GM03348 (cell line): ENCODE measurements at regions not wholly inside any gene's neighbourhood (a gene's known extent, or its start where the extent isn't known, plus 50 kb on each side); places are given as distances from the start of the nearest gene placed in this dataset.
"Not testable (repeated sequence)": the region's sequence is repeated elsewhere in the genome, so short reads cannot be mapped to it uniquely, and the experiment has no call there.

Source experiments
- DNase-seq: peaks from one replicate; pipeline ENCODE4 v3.0.0; 2012; ENCODE audit warnings: low spot score

DNA sequence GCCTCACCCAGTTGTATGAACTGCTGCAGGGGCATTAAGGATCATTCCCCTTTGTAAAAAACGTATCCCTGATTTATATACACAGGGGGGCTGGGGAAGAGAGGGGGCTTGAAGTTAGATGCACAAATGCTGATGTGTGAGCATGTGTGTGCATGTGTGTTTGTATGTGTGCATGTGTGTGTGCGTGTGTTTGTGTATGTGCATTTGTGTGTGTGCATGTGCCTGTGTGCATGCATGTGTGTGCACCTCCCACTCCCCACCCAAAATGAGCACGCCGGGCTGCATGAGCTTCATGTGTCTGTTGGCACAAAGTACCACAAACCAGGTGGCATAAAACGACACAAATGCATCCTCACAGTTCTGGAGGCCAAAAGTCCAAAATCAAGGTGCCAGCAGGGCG lies 1315.2 kb downstream of the TBC1D22A start:
- DNase-seq: no peak

DNA sequence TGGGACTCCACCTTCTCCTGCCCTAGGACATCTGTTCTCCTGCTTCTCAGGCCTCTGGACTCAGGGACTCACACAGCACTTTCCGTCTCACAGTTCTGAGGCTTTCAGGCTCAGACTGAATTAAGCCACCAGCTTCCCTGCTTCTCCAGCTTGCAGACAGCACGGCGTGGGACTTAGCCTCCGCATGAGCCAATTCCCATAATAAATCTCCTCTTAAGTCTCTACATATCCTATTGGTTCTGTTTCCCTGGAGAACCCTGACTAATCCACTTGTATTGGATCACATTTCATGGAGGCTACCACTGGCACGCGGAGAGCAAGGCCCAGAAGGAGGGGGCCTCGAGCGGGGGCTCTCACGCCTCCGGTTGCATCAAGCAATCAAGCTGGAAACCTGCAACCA lies 1313.6 kb downstream of the TBC1D22A start:
- DNase-seq: no peak

DNA sequence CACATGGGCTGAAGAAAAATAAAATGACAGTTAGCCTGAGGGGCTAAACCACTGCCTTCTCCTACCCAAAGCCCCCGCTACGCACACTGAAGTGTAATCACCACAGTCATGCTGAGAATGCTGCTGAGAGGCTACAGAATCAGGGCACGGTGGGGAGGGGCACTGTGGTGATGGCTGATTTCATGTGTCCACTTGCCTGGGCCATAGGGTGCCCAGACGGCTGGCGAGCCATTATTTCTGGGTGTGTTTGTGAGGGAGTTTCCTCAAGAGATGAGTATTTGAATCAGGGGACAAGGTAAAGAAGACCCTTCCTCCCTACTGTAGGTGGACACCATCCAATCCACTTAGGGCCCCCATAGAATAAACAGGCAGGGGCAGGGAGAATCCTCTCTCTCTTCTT lies 1313.2 kb downstream of the TBC1D22A start:
- DNase-seq: no peak

DNA sequence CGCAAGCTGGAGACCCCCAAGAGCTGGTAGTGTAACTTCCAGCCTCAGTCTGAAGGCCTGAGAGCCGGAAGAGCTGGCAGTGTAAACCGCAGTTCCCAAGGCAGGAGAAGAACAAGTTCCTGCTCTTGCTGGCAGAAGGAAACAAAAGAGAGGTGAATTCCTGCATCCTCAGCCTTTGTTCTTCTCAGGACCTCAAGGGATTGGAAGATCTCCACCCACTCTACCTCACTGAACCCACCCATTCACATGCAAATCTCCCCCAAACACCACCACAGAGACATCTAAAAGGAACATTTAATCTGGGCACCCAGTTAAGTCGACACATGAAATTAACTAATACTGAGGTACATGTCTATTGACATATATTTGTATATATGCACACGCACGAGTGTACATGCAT lies 1310.3 kb downstream of the TBC1D22A start:
- no peak for DNase-seq

DNA sequence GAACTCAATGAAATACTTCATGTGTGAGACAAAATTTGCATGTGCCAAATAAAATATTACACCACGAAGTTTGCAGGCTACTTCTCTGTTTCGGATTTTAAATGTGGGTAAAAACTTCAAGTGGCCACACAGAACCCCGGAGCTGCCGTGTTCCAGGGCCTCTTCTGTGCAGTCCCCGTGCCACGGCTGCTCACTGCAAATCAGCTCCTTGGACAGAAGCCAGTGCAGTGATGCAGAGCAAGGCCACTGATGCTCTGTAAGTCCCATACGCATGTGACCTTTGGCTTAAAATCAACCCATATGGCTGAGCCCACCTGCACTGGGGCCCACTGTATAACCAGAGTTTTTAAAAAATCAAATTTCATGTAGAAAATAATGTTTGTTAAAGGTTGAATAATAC lies 1309.4 kb downstream of the TBC1D22A start:
- no peak for DNase-seq

DNA sequence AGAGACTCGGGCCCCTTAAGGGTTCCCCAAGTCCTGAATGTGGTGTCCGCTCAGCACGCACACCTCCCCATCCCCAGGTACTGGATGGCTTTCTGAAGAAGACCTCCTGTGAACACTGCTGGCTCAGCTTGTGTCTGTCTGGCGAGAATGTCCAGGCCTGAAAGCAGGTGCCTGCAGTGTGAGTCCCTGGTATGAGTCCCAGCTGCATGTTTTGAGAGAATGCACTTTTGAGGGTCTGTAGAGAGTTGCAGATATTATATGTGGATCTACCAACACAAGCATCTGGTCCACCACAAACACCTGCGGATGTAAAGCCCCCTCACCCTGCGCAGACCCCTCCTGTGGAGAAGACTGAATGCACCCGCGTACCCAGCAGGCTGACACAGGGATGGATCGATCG lies 1308.9 kb downstream of the TBC1D22A start:
- DNase-seq: no peak

DNA sequence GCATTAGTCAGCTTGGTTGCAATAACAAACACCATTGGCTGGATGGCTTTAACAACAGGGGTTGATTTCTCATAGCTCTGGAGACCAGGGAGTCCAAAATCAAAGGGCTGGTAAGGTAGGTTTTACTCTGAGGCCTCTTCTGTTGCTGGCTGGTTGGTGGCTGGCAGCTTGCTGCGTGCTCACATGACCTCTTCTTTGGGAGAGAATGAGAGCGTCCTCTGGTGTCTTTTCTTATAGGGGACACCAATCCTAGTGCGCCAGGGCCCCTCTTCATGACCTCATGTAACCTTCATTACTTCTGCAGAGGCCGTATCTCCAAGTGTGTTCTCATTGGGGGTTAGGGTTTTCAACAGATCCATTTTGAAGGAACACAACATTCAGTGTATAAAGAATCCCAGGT lies 1308.3 kb downstream of the TBC1D22A start:
- no peak for DNase-seq

DNA sequence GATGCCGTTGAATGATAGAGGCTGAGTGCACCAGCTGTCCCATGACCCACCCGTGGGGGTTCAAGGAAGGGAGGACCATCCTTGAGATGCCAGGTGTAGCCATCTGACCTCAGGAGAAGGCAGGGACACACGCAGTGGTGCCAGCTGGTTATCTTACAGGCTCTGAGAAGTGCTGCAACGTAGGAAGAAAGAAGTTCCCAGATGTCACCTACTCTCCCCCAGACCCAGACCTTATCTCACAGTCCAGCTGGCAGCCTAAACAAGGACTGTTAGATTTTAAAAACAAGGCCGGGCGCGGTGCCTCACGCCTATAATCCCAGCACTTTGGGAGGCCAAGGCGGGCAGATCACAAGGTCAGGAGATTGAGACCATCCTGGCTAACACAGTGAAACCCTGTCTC lies 1307.6 kb downstream of the TBC1D22A start:
- no peak for DNase-seq

DNA sequence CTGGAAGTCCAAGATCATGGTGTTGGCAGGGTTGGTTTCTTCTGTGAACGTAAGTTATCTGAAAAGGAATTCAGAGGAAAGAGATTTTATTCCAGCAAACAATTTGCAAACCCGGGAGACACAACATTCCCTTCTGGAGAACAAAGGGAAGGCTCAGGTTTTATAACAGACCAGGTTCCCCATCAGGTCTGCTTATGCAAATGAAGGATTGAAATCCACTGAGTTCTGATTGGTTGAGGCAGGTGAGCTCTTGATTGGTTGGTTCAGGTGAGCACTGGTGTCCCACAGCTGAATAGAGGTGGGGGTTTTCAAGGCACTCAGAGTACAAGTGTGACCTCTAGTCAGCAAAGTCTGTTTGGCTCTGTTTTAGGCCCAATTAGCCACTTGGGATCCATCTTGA lies 1306.8 kb downstream of the TBC1D22A start:
- no peak for DNase-seq

DNA sequence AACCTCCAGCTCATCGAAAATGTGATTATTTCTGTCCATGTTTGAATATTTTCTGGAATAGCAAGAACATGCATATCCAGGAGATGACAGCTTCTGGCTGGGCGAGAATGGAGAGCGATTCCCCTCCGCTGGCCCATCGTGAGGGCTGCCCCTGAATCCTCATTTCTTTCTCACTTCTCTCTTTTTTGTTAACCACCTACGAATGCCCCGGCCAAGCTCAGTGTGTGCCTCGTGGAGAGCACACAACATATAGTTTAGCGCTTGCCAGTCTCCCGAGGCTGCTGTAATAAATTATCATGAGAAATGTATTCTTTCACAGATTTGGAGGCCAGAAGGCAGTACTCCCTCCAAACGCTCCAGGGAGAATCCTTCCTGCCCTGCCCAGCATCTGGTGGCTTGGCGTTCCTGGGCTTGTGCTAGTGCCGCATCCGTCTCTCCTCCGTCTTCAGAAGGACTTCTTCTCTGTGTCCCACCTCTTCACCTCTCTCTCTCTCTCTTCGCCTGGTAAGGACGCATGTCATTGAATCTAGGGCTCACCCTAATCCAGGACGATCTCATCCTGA lies 1306.0 kb downstream of the TBC1D22A start:
- no peak for DNase-seq

DNA sequence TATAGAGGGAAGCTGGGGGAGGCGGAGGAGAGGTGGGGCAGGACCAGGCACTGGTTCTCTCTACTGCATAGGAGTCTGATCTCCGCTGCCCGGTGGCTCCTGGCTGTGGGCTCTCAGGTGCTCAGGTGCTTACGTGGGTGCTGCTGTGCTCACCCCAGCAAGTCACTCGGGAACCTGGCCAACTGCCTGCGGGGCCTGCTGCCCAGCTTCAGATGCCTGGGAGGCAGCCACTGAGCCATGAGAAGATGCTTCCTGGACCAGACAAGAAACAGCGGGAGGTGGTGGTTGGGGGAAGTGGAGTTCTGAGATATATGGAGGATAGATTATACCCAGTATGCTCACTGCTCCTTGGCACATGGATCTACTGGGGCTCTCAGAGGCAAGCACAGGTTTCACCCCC lies 1303.4 kb downstream of the TBC1D22A start:
- DNase-seq: no peak

DNA sequence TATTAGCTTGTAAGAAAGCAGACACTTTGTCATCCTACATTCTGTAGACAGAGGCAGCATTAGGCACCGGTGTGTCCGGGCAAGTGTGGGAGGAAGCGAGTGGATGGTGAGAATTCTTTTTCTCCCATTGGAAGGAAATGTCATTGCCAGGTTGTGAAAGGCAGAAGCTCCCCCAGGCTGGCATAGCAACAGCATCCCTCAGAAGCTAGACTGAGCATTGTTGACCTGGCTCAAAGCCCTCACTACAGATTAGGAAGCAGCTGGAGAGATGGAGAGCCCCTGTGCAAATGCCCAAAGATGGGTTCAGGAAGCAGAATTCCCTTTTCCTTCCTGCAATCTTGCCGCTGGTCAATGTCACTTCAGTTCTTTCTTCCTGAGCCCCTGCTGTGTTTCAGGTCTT lies 1299.3 kb downstream of the TBC1D22A start:
- no peak for DNase-seq

DNA sequence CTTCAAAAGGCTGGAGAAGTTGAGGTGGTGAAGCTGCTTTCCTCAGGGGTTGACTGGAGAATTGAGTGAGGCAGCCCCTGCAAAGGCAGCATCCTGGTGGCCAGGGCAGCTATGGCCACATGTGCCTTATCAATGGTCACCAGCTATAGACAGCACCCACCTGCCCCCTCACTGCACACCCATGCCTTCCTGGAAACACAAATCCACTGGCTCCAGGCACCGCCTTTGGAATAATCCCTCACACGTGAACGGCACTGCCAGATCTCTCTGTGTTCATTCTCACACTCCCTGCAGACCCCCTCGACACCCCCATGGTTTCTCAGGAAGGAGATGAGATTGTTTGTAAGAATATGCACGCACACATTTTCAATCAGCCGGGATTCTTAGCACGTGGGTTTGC lies 1297.8 kb downstream of the TBC1D22A start:
- no peak for DNase-seq

DNA sequence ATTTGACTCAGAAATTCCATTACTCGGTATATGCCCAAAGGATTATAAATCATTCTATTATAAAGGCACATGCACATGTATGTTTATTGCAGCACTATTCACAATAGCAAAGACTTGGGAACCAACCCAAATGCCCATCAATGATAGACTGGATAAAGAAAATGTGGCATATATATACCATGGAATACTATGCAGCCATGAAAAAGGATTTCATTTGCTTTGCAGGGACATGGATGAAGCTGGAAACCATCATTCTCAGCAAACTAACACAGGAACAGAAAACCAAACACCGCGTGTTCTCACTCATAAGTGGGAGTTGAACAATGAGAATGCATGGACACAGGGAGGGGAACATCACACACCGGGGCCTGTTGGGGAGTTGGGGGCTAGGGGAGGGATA lies 1297.1 kb downstream of the TBC1D22A start:
- DNase-seq: not testable (repeated sequence)

DNA sequence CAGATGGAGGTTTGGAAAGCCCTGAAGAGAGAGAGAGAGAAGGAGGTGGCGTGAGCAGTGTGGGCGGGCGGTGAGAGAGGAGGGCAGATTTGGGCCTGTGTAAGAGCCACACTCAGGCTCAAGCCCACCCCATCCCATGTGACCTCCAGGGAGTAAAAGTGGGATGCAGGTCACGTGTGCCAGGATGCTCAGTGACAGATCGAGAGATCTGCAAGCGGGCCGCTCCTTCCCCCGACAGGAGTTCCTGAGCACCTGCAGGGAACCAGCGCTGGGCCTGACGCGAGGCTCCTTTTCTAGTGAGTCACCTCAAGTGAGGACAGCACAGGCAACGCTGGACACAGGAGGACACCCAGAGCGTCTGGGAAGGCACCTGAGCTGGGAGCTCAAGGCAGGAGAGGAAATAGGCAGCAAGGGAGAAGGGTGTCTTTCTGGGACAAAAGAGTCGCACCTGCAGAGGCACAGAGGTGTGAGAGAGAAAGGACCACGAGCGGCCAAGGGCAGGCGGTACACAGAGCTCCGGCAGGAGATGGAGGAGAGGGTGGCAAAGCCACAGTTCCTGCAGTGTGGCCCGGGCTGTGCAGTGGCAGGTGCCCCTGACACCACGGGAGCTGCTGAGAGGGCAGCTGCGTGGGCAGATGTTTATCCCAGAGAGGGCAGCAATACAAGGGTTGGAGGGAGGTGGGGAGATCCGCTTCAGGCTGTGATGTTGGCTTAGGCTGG lies 1294.8 kb downstream of the TBC1D22A start:
- DNase-seq: no peak

DNA sequence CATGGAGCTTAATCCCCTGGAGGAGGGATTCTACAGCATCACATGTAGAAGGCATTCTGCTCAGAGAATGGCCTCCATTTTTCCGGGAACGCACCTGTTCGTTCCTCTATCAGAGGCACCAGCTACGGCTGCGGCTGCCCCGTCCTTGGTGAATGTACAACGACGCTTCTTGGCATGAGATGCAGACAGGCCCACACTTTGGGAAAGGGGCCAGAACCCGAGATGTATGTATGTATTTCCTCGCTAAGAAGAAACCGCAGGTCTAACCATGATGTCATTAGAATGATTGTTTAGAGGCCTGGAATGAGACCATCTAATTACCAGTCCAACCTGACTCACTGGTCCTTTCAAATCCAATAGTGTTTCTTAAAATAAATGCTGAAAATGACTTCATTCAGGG lies 1293.4 kb downstream of the TBC1D22A start:
- no peak for DNase-seq

DNA sequence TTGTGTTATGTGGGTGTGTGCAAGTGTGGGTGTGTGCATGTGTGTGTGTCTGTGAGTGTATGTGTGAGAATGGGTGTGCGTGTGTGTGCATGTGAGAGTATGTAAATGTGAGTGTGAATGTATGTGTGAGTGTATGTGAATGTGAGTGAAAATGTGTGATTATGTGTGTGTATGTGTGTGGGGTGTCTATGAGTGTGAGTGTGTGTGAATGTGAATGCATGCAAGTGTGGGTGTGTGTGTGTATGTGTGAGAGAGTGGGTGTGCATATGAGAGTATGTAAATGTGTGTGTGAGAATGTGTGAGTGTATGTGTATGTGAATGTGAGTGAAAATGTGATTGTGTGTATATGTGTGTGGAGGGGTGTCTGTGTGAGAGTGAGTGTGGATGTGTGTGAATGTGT lies 1292.7 kb downstream of the TBC1D22A start:
- no peak for DNase-seq

DNA sequence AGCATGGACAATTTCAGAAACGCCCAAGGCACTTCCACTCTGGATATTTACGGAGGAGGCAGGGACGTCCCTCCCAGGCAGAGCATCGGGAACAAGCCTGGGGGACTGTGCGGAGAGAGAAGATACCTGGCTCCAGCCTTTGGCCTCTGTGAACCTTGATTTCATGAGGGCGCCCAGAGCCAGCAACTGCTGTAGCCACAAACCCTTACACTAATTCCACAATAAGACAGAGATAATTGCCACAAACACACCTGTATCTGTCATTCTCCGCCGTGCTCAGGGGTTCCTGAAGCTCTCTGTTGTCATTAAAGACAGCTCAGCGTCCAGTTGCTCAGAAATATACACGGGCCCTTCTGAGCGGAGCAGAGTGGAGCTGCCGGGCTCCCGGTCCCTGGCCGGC lies 1292.1 kb downstream of the TBC1D22A start:
- DNase-seq: no peak

DNA sequence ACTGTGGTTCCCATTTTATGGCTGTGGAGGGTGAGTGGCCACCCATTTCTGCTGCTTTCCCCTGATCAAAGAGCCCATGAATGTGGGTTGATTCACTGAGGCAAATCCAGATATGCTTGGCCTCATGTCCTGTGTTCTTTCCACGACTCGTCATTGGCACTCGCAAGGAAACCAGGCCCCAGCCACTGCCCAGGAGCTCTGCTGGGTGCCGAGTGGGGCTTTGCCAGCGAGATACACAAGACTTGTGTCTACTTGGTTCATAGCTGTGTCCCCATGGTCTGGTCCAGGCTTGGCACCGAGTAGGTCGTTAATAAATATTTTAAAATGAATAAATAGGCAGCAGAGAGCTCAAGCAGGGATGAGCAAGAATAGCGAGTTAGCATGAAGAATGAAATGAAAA lies 1291.5 kb downstream of the TBC1D22A start:
- no peak for DNase-seq

DNA sequence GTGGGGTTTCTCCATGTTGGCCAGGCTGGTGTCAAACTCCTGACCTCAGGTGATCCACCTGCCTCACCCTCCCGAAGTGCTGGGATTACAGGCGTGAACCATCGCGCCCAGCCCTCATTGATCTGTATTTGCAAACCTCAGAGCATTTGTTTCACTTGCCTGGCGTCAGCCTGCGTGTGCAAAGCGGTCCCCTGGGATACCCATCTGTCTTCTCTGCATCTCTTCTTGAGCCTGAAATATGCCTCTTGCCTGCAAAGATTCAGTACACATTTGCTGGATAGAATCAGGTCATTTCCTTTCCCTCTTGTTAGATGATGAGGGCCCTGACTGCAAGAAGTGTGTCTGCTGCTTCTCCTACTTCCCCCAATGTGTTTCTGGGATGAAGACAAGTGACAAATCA lies 1291.0 kb downstream of the TBC1D22A start:
- no peak for DNase-seq

DNA sequence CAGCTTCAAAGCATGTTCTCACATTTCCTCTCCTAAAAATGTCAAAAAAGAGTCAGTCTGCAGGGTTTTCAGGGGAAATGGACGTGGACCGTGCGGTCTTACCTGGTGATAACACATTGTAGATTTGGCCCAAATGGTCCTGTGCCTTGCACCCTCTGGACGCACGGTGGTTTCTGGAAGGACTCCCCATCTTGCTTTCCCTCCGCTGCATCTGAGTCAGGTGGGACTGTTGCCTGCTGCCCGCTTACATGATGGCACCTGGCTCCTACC lies 1290.1 kb downstream of the TBC1D22A start:
- no peak for DNase-seq

DNA sequence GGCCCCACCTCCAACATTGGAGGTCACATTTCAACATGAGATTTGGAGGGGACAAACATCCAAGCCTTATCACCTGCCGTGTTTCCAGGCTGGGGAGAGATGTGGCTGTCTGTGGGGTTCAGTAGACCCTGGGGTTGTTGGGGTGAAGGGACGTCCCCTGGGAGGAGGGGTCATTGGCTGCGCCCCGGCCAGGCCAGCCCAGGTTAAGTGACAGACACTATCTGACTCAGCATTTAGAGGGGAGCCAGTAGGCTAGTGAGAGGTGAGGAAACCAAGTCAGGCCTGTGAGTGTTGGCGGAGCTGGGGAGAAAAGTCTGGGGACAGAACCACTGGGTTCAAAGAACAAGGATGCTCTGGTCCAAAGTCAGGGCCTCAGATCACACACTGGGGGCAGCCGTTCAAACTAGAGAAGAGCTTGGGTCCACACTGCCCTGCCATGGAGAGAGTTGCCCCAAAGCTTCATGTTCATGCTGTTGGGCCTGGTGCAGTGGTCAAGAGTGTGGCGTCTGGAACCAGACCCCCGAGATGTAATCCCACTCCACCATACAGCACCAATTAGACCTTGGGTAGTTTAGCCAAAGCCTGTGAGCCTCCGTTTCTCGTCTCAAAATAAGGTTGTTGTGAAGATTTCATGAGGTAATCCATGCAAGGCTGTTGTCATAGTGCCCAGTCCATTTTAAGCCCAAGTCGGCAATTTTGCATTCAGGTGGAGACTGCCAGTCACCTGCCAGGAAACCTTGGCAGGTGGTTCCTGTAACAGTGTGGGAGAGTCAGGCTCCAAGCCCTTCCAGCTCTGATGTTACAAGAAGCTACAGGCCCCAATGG lies 1289.6 kb downstream of the TBC1D22A start:
- DNase-seq: no peak

DNA sequence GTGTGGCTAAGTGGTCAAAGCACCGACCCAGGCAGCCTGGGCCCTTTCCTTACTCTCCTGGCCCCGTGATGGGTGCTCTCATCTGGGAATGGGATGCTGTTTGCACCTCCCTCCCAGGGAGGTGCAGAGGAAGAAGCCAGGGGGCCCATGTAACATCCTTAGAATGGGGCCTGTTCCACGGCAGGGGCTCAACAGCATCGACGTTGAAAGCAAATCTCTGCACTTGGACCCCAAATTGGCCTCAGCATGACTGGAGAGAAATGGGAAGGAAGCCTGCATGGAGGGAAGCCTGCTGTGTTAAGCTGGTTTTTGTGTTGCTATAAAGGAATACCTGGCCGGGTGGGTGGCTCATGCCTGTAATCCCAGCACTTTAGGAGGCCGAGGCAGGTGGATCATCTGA lies 1288.4 kb downstream of the TBC1D22A start:
- DNase-seq: no peak

DNA sequence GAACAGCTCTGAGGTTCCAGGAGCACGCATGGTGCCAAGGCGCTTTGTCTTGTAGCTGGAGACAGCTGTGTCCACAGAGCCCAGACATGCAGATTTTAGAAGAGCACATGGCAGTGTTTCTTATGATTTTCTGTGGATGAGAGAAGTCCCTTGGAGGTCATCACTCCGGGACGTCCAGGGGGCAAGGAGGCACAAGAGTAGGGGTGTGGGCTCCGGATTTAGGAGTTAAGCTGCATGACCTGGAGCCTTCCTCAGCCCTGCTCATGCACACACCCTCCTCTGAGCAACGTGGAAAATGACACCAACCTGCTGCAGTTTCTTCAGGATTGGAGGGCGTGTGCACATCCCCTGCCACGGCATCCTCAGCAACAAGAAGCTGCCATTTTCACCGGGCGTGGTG lies 1286.7 kb downstream of the TBC1D22A start:
- DNase-seq: no peak
